Activated CD8-positive, alpha-beta memory T cell treated with anti-CD3 and anti-CD28 coated beads for 24 hours (primary cell): ENCODE measurements at regions not wholly inside any gene's neighbourhood (a gene's known extent, or its start where the extent isn't known, plus 50 kb on each side); places are given as distances from the start of the nearest gene placed in this dataset.

Source experiments
- DNase-seq: peaks from one replicate; pipeline ENCODE4 v3.0.0-alpha.2; 2020

DNA sequence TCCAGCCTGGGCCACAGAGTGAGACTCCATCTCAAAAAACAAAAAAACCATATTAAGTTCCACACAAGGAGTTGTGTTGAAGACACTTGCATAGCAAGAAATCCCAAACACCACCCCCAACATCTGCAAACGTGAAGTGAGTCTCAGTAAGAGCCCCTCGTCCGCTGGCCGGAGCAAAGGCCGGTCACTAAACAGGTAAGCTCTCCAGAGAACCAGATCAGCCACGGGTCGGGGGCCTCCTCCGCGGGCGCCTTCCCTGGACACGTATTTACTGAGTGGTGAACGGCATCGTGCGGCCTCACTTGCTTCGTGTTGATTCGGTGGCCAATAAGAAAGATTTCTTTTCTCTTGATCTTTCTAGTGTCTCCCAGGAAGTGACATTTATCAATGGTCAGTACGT lies 93.6 kb downstream of the MRPL36 start:
- no peak for DNase-seq

DNA sequence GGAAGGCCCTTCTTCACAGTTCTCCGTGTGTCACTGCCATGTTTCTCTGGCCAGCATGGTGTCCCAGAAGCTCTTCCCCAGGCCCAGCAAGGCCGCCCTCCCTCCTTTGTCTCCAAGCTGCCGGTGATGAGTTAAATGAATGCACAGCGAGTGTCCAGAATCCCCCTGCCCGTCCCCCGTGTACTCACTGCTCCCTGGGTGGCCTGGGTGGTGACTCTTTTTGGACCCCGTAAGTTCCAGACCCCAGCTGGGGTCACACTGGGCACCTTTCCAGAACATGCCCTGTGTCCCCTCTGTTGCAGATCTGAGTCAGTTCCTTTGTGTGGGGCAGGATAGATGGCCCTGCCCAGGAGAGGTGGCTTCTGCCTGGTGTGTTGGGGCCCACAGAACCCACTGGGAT lies 95.0 kb downstream of the MRPL36 start:
- DNase-seq: no peak

DNA sequence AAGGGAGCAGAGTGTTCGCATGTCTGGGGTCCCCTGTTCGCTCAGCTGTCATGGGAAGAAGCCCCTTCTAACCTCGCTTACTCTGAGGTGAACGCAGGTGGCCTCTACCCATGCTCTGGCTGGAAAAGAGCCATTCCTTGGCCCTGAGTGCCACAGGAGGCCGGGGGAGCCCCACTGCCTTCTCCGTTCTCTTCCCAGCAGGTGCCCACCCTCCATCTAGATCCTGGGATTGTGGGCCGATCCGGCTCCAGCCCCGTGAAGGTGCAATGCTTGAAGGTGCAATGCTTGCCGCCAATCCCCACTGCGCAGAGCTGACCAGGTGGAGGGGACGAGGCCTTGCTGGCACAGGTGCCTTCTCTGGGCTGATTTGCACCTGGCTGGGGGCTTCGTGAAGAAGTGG lies 95.4 kb downstream of the MRPL36 start:
- no peak for DNase-seq

DNA sequence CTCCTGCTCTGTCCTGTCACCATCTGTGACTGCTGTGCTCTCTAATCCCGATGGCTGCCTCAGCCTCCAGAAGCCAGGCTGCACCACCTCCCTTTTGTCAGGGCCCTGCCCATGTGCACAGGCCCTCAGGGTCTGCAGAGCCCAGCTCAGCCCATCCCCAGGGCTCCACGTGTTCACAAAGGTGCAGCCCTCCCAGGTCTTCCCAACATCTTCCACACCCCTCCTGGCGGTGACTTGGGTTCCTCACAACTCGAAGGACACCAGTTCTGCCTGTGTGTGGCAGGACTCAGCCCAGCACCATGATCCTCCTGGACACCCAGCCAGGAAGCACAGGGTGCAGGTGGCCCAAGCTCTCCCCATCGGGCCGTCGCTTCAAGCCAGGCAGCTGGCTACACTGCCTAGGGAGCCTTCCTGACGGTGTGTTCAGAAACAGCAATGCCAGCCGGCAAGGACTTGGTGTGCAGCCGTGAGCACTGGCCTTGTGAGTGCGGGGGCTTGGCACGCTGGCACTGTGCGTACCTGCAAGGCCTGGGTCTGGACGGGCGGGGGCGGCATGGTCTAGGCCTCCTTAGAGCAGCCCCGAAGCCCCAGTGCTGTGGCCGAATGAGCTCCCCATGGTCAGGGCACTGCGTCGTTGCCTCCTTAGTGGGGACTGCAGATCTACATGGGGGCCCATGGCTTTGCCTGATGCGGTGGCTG lies 96.1 kb downstream of the MRPL36 start:
- no peak for DNase-seq

DNA sequence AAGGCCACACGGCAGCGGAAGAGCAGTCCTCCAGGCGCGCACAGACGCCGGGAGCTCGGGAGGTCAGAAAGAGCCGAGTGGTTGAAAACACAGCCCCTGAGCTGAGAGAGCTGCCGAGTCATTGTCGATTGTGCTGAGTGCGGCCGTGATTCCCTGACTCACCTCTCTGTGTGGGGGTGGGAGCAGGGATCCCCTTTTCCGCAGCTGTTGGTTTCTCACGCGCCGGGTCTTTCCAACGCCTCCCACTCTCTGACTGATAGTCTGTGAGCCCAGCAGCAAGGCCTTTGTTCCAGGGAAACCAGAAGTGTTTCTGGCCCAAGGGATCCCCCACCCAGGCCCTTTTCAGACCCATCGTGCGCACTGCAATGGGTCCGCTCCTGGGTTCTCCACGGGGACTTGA lies 97.3 kb downstream of the MRPL36 start:
- no peak for DNase-seq

DNA sequence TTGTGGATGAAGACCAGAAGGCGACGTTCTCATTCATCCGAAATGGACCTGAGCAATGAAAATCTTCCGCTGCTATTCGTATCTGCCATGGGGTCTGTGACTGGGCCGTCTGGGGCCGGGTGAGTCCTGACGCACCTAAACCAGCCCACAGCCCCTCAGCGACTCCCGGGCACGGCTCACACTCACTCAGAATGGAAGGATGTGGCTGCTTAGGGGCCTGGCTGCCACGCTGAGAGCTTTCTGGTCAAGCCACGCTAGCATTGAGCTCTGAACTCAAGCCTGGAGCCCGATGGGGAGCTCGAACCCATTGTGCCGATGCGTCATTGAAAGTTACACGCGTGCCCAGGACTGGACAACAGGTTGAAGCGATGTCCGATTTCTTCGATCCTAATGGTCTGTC lies 97.8 kb downstream of the MRPL36 start:
- no peak for DNase-seq

DNA sequence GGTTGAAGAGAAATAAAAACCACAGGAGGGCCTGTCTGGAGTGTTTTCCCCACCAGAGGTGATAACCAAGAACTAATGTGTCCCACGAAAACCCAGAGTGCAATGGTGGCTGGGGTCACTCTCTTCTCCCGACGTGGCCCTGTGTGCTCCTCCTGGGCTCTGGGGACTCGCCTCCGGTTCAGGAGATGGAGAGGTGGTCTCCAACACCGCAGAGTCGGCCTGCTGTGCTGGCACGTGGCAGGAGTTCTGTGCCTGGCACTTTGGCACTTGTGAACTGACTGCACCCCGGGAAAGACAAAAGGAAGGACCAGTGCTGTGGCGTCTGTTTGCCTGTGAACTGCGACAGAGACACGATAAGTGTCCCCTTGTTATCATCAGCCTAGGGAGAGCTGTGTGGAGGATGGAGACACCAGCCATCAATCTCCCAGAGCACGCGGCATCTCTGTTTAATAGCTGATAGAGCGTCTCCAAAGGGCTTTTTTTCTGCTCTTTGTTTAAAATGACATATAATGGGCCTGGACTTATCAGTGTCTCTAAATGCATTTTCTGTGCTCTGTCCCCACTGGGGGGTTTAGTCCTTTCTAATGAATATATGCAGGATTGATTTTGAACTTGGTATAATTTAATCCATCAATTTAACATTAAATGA lies 98.3 kb downstream of the MRPL36 start:
- DNase-seq: no peak

DNA sequence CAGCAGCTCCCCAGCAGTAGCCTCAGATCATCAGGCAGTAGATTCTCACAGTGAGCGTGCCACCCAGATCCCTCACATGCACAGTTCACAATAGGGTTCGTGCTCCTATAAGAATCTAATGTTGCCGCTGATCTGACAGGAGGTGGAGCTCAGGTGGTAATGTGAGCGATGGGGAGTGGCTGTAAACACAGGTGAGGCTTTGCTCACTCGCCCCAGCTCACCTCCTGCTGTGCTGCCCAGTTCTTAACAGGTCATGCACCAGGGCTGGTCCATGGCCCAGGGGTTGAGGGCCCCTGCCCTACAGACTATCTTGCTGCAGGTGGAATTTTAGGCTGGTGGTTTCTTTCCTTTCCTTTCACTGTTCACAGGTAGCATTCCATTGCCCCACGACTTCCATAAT lies 100.2 kb downstream of the MRPL36 start:
- no peak for DNase-seq

DNA sequence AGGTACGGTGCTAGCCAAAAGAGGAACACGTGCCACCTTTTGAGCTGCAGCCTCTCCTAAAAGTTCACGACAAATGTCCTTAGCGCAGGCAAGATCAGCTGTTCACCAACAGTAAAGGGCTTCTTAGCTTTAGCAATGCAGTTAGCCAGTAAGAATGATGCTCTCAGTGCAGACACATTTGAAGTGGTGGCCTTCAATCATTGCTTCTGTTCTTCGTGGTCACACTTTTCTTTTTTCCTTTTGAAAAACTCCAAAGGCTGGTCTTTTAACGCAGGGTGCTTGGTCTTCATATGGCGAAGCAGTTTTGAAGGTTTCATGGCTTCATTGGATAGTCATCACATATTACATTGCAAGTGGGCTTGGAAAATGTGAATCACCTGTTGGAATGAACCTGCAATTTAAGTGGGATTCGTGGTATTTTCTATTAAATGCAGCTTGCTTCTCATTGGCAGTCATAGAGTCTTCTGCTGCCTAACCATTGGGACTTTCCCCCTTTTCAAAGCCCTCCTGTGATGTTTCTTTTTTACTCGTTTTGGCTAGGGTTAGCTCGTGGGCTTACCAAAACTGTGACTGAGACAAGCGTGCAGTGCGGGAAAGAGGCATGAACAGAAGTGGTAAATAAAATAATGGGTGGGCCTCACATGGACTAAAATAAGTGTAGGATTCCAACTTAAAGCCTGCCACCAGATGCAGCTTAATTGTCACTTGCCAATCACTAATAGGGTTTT lies 100.9 kb downstream of the MRPL36 start:
- DNase-seq: no peak

DNA sequence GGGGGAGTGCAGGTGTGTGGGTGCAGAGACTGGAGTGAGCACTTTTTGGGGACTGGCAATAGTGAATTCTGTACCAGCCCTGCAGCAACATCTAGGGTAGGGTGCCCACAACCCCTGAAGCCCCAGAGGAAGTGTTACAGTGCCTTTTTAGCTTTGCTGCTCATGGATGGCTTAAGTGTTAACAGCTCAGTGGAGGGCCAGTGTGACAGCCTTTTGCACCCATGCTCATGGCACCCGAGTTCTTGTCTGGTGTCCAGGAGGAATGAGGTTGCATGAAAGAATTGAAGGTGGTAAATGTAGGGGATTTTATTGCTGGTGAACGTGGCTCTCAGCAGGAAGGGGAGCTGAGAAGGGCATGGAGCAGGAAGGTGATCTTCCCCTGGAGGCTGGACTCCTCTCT lies 107.3 kb downstream of the MRPL36 start:
- DNase-seq: no peak

DNA sequence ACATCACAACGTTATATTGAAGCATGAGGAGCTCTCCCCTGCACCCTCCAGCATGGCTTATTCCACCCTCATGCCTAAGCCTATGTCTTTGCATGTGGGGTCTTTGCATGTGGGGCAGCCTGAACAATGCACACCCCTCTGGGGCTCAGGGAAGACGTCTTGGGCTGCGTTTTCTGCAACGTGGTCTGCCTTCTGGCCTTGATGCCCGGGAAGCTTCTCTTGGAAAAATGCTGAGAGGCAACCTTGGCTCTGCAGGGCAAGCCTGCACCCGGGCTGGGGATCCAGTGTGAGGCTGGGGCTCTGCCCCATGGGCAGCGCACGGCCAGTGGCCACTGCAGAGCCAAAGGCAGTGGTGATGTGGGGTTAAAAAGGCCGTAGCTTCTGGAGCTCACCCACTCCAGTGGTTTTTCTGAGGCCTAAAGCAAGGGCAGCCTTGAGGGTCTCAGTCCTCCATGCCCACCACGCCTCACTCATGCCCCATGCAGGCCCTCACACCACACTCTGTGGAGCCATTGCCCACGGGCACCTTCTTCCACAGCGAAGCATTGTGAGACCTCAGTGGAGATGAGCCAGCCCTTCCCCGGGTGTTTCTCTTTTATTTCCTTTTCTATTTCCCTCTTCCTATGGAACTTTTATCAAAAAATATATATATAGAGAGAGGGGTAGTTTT lies 112.2 kb downstream of the MRPL36 start:
- DNase-seq: no peak

DNA sequence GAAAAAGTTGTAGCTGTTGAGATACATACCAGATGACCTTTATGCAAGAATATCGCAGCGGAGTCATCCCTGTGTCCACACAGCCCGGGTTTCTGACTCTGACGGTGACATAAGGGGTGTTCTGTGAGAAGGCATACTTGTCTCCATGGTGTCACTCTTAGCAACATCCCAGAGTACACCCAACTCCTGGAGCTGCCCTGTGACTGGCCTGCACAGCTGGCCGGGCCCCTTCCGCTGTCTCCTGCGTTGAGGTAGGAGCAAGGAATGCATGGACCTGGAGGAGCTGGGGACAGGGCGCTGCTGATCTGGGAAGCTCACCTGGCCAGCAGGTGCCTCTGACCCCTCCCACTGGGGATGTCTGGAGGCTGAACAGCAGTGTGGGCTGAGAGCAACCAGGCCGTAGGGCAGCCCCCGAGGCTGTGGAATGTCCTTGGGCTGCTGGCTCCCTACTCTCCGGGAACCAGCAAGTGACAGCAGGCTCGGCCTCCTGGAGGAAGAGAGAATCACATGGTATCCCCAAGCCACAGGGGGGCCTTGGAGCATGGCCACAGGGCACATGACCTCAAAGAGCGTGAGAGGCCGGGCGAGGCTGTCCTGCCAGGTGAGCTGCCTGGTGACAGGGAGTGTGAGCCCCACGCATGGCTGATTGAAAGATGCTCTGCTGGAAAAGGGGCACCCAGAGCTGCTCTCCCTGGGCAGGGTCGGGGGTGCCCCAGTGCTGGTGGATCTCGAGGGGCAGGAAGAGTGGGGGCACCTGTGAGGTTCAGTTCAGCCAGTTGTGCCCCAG lies 113.4 kb downstream of the MRPL36 start:
- DNase-seq: no peak

DNA sequence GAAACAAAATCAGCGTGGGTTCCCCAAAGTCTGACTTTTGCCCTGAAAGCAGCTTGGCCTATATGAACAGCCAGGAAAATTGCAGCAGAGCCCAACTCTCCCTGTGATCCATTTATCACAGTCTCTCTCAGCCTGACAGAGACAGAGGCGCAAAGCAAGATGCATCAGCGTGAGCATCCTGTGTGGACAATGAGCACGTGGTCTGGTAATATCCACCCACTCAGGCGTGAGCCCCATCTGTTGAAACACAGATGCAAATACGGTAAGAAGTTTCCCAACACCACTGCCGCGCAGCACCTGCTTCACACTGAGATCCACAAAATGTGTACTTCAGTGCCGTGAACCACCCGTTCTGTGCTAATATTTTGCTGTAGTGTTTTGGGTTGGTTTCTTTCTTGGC lies 114.6 kb downstream of the MRPL36 start:
- no peak for DNase-seq

DNA sequence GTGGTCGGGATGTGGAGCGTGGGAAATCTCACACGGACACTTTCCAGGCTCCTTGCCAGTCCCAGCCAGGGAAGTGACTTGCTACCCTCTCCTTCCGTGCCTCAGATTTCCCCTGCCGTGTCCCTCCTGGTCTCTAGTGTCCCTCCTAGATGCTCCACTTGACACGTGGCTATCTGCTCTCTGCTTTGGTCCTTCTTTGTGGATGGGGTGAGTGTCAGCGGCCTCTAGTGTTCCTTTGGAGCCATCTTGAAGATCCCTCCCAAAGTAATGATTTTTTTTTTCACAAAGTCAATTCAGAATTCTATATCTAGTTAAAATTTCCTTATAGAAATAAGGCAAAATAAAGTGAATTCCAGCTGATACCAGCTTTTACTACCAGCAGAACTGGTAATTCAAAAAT lies 117.7 kb downstream of the MRPL36 start:
- DNase-seq: no peak

DNA sequence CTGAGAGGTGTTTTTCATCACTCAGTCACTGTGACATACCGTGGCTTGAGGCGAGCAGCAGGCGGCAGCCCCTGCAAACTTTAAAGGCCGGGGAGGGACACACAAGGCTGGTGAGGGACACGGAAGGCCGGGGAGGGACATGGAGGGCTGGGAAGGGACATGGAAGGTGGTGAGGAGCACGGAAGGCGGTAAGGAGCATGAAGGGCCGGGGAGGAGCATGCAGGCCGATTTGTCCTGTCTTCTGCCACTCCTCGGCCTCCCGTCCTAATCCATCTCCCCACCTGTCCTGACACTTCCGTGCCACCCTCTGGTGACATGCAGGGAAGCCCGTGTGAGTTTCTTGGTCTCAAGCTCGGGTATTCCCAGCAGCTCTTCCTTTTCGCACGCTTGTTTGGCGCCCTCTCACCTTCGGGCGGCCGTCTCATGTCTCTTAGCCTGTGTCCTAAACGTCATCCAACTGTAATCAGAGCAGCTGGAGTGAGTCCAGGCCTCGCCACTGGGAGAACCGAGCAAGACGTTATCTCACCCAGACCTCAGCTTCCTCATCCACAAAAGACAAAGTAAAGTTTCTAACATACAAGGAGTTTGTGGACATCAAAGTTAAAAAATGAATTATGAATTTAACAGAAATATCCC lies 126.5 kb downstream of the MRPL36 start:
- DNase-seq: no peak

DNA sequence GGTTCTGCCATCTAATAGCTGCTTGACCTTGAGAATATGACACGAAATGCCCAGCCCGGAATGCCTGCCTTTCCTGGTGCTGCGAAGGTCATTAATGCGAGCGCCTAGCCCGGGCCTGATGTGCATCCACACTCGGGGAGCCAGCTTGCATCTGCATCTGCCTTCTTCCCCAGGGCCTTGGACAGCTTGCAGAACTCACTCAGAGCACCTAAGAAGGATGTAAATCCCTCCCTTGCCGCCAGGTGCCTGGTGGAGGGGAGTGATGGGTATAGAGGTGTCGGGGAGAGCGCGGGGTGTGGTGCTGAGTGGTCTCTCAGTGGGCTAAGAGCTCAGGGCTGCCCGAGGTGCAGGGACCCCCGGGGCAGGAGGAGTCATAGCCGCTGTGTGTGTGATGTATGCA lies 127.2 kb downstream of the MRPL36 start:
- DNase-seq: no peak

DNA sequence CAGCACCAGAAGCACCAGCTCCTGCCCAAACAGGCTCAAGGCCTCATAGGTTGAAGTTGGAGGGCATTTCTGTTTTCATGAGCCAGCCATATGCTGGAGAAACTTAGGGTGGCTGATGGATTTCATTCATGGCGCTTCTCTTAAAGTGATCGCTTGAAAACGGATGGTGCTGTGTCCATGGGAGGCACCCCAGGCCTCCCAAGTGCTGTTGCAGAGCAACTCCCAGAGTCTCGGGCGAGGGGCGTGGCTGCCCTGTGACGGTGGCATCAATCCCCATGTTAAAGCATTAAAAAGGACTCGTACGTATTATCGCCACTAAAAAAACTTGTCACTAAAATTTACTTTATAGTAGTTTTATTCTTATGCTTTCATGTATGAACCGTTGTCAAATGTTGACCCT lies 128.3 kb downstream of the MRPL36 start:
- no peak for DNase-seq

DNA sequence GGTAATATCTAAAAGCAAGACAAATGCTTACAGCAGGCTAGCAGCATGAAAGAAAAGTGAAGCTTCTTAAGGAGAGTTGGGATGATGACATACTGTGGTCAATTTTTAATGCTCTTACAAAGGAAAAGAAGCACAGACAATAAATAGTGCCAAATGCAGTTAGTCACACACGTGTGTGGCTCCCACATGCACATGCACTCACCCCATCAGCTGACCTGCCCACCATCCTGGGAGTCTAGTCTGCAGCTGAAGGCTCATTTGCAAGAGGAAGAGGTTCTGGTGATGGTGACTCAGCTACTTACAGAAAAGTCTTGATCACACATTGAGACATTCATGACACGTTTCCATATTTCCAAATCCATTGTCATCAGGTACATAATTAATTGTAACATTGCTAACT lies 129.3 kb downstream of the MRPL36 start:
- DNase-seq: no peak

DNA sequence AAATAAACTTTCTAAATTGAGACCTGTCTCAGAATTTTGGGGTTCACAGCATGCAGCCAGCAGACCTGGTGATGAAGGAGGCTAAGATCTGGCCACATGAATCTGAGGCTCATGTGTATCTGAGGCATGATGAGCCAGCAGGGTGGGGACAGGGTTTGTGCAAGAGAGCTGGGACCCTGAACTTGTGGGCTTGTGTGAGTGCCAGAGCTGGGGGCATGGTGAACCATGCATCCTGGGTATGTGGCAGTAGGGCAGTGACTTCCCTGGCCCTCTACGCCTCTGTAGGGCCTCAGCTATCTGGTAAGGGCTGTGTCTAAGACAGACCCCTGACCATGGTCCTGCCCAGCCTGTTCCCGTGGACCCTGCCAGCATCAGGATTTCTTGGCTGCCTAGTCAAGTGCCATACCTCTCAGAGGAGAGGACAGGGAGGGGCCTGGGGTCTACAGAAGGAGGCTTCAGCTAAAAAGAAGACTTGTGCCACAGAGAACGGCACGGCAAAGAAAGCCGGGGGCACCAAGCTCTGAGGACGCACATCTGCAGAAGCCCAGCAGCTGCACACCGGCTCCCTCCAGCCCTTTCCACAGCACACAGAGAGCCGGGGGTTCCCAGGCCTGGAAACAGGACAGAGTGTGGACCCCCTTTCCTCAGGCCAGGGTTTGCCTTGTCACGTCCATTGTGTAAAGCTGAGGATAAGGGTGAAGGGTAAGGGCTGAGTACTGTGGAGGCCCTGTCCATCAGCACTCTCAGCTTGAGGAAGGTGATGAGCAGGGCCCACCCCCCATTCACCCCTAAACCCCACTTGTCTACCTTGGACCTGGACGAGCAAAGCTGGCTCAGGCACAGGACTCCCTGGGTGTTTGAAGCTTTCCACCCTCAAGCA lies 130.1 kb downstream of the MRPL36 start:
- DNase-seq: no peak

DNA sequence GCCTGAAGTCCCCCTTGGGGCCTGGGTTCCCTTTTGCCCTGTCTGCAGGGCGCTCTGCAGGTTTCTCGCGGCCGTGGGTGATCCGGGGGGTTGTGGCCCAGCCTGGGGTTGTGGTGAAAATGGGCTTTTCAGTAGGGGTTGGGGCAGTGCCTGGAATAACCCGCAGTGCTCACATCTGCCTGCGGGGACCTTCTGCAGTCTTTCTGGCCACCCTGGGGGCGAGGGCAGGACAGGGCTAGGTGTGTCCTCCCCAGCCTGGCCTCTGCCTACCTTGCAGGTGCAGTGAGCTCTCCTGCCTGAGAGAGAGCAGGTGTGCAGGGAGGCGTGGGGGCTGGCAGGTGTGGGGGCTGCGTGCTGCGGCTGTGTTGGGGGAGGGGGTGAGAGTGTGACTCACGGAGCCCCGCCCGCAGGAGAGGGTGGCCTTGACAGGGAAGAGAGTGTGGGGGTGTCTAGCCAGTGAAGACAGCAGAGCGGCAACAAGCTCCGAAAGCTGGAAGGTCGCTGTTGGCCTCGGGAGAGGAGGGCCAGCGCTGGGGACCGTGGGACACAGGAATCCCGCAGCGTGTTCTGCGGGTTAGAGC lies 131.4 kb downstream of the MRPL36 start:
- DNase-seq: no peak

DNA sequence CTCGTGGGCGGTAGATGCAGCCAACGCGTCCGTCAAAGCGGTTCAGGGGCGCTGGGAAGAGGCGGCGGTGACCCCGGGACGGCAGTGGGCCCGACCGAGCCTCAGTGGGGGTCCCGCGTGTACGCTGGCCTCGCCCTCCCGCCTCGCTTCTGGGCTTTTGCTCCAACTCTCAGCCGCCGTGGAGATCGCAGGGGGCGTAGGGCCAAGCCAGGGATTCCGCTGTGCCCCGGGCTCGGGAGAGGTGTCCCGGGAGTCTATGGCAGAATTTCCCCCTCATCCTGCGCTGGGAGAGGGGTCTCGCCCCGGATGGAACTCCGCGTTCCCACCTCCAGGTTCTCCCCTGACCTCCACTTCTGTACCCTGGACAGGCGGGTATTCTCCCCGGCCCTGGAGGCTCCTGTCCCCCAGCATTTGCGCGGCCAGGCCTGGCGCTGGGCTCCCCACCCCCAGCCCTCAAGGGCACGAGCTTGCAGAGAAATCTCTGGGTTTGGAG lies 131.9 kb downstream of the MRPL36 start:
- DNase-seq: no peak
